Prostate gland (tissue), 2 donors: ENCODE measurements at regions not wholly inside any gene's neighbourhood (a gene's known extent, or its start where the extent isn't known, plus 50 kb on each side); places are given as distances from the start of the nearest gene placed in this dataset.

Source experiments
- POLR2A ChIP-seq: fragments of 450-650 bp; IDR thresholded peaks from one replicate; pipeline ENCODE4 v1.6.1; 2016; ENCODE audit warnings: antibody characterized with exemption, mild to moderate bottlenecking
- TF ChIP-seq, protein P1 (sequence below), 4 experiments: fragments of 200-600 bp in 2 of 4; fragments of 450-650 bp in 2 of 4; sonication (generic) in 2 of 4; IDR thresholded peaks; 1 replicate in 3 of 4; 2 replicates in 1 of 4; pipeline ENCODE4 v1.5.1; 2016 to 2019; ENCODE audit warnings: antibody characterized with exemption in 4 of 4, mild to moderate bottlenecking in 2 of 4, moderate library complexity in 2 of 4

DNA sequence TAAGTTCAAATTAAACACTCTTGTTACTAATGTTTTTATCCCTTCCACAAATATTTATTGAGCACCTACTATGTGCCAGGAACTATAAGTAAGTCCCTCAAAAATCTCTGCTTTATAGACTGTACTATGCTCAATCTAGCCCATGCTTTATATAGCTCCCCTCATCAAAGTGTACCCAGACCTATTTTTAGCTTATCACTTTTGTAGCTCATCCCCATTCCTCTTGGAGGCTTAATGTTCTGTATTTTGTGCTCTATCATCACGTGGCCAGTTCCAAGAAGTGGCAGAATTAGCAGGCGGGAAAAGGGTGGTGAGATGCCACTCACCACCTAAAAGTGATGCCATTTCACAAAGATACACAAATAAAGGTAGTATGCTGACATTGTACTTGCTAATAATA, 138.1 kb upstream of the BET1 start:
- TF ChIP-seq, protein P1, sequence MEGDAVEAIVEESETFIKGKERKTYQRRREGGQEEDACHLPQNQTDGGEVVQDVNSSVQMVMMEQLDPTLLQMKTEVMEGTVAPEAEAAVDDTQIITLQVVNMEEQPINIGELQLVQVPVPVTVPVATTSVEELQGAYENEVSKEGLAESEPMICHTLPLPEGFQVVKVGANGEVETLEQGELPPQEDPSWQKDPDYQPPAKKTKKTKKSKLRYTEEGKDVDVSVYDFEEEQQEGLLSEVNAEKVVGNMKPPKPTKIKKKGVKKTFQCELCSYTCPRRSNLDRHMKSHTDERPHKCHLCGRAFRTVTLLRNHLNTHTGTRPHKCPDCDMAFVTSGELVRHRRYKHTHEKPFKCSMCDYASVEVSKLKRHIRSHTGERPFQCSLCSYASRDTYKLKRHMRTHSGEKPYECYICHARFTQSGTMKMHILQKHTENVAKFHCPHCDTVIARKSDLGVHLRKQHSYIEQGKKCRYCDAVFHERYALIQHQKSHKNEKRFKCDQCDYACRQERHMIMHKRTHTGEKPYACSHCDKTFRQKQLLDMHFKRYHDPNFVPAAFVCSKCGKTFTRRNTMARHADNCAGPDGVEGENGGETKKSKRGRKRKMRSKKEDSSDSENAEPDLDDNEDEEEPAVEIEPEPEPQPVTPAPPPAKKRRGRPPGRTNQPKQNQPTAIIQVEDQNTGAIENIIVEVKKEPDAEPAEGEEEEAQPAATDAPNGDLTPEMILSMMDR (IDR thresholded peaks at IDR 0.05) = no peak
- TF ChIP-seq POLR2A = no peak
